HEK293T (cell line): ENCODE measurements at regions not wholly inside any gene's neighbourhood (a gene's known extent, or its start where the extent isn't known, plus 50 kb on each side); places are given as distances from the start of the nearest gene placed in this dataset.

ENCODE experiments used
- FOXM1 ChIP-seq: fragments of 450-650 bp; IDR thresholded peaks from 2 replicates; pipeline ENCODE4 v1.6.1; 2017; ENCODE audit warnings: mild to moderate bottlenecking, borderline replicate concordance
- PKNOX1 ChIP-seq: fragments of 450-650 bp; IDR thresholded peaks from 2 replicates; pipeline ENCODE4 v1.6.1; 2016
- SP1 ChIP-seq: fragments of 450-650 bp; IDR thresholded peaks from 2 replicates; pipeline ENCODE4 v1.6.1; 2017

DNA sequence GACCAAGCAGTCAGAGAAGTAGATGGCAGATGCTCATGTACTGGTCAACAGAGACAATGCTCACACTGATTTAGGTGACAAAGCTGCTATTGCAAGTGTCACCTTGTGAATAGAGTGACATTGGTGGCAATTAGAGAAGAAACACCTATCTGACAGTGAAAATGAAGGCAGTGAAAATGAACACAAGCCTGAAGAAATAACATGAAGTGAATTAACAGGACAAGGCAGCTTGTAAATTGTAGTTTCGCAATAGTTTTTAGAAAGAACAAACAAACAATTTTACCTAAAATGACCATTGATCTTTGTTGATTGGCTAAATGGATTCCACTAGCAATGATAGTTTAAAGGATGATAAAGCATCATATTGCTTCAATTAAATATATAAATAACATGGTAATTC is 1389.5 kb downstream of the PLA2G4A start:
- TF ChIP-seq FOXM1 (no peak), SP1 (no peak), PKNOX1 (no peak)
